Activated CD4-positive, alpha-beta T cell treated with anti-CD3 and anti-CD28 coated beads for 36 hours (primary cell): ENCODE measurements at regions not wholly inside any gene's neighbourhood (a gene's known extent, or its start where the extent isn't known, plus 50 kb on each side); places are given as distances from the start of the nearest gene placed in this dataset.
"Not testable (repeated sequence)": the region's sequence is repeated elsewhere in the genome, so short reads cannot be mapped to it uniquely, and the experiment has no call there.

Experiments used
- ATAC-seq: fragments of 200-7000 bp; cut with Tn5 transposase; one replicate; pipeline ENCODE4 v1.10.0; 2021; ENCODE audit warnings: mild to moderate bottlenecking, moderate library complexity
- CTCF ChIA-PET: fragments of 350-600 bp; sonication (Branson Sonifier 250); formaldehyde crosslinking; loops from one replicate; lab custom pipeline; 2021; ENCODE audit warnings: antibody characterized with exemption; lab: Charles Lee
- POLR2A ChIA-PET: fragments of 350-600 bp; sonication (Branson Sonifier 250); formaldehyde crosslinking; loops from one replicate; lab custom pipeline; 2021; ENCODE audit warnings: antibody characterized with exemption, inconsistent platforms; lab: Charles Lee
- DNase-seq: peaks from one replicate; pipeline ENCODE4 v3.0.0-alpha.2; 2020
- H3K27ac Mint-ChIP-seq: one replicate; pipeline ENCODE4 v1.8.0; 2021; ENCODE audit warnings: mixed read lengths
- H3K27me3 Mint-ChIP-seq: one replicate; pipeline ENCODE4 v1.8.0; 2021; ENCODE audit warnings: mixed read lengths
- H3K36me3 Mint-ChIP-seq: one replicate; pipeline ENCODE4 v1.8.0; 2021; ENCODE audit warnings: low read depth, mixed read lengths
- H3K4me1 Mint-ChIP-seq: one replicate; pipeline ENCODE4 v1.8.0; 2021; ENCODE audit warnings: mixed read lengths
- H3K4me3 Mint-ChIP-seq: one replicate; pipeline ENCODE4 v1.8.0; 2021; ENCODE audit warnings: mild to moderate bottlenecking, moderate library complexity, mixed read lengths
- H3K9me3 Mint-ChIP-seq: one replicate; pipeline ENCODE4 v1.8.0; 2021; ENCODE audit warnings: low read depth, mixed read lengths
- intact Hi-C, 2 experiments: fragments of 100-400 bp; cut with DNase I in 1 of 2; cut with micrococcal nuclease in 1 of 2; formaldehyde crosslinking; loops; one replicate each; pipeline versions ENCODE4 v1.14.2 to v1.15.1; 2022 to 2024; cut with DNase I, micrococcal nuclease

GRCh38 chr10:62496925-62497324 lies 122.8 kb downstream of the ZNF365 start:
- ChIA-PET POLR2A (no interaction called here), CTCF (interaction anchor here (0.6 to 1.4 kb wide), 3 partner anchors 11 to 1632 kb away, joined by 3 to 5 read pairs (median 4); no protein-coding TSS in a partner anchor)
- no peaks in the 10 kb centered on the region for H3K9me3 Mint-ChIP-seq
- no peaks in the 10 kb centered on the region for H3K36me3 Mint-ChIP-seq
- intact Hi-C loops, result loop anchor here in 1 of 2 experiments (10.0 kb wide), 1 partner anchor 658 kb away; no protein-coding TSS in a partner anchor
- no peak overlapping the region for H3K4me3 Mint-ChIP-seq
- peaks cover 4% of the 10 kb centered on the region for H3K27me3 Mint-ChIP-seq
- no peaks in the 10 kb centered on the region for H3K4me1 Mint-ChIP-seq
- ATAC-seq (no peak), DNase-seq (no peak)
- no peak overlapping the region for H3K27ac Mint-ChIP-seq

GRCh38 chr10:62498271-62498670 lies 124.1 kb downstream of the ZNF365 start:
- intact Hi-C loops, result loop anchor here in 1 of 2 experiments (10.0 kb wide), 1 partner anchor 657 kb away; no protein-coding TSS in a partner anchor
- Mint-ChIP-seq H3K4me3 (no peak overlapping the region), H3K27me3 (peaks cover 7% of the 10 kb centered on the region), H3K27ac (no peak overlapping the region), H3K36me3 (no peaks in the 10 kb centered on the region), H3K9me3 (no peaks in the 10 kb centered on the region), H3K4me1 (no peaks in the 10 kb centered on the region)
- ATAC-seq (no peak), DNase-seq (no peak)
- CTCF ChIA-PET, result interaction anchor here (0.9 to 1.4 kb wide), 2 partner anchors 12 to 39 kb away, joined by 3 to 5 read pairs; no protein-coding TSS in a partner anchor
- POLR2A ChIA-PET, result no interaction called here

- H3K9me3 Mint-ChIP-seq, ATAC-seq, H3K27me3 Mint-ChIP-seq, H3K36me3 Mint-ChIP-seq, H3K4me3 Mint-ChIP-seq, DNase-seq, POLR2A ChIA-PET, H3K4me1 Mint-ChIP-seq, H3K27ac Mint-ChIP-seq, CTCF ChIA-PET, intact Hi-C loops: not testable (repeated sequence)
These were observed 125.9 kb downstream of the ZNF365 start for GRCh38 chr10:62500116-62500515.

- DNase-seq (no peak), ATAC-seq (no peak)
- ChIA-PET POLR2A (no interaction called here), CTCF (no interaction called here)
- Mint-ChIP-seq H3K36me3 (no peaks in the 10 kb centered on the region), H3K27ac (no peak overlapping the region), H3K4me3 (no peak overlapping the region), H3K4me1 (no peaks in the 10 kb centered on the region), H3K9me3 (no peaks in the 10 kb centered on the region), H3K27me3 (peaks cover 4% of the 10 kb centered on the region)
- intact Hi-C loops, result no loop called here
These were observed 127.4 kb downstream of the ZNF365 start for GRCh38 chr10:62501547-62501946.

- H3K4me3 Mint-ChIP-seq, result no peak overlapping the region
- H3K27me3 Mint-ChIP-seq, result peaks cover 4% of the 10 kb centered on the region
- intact Hi-C loops, result no loop called here
- POLR2A ChIA-PET, result no interaction called here
- H3K4me1 Mint-ChIP-seq, result no peaks in the 10 kb centered on the region
- H3K9me3 Mint-ChIP-seq, result no peaks in the 10 kb centered on the region
- H3K27ac Mint-ChIP-seq, result no peak overlapping the region
- no peaks in the 10 kb centered on the region for H3K36me3 Mint-ChIP-seq
- ATAC-seq (no peak), DNase-seq (no peak)
- CTCF ChIA-PET, result interaction anchor here (1.5 kb wide), 1 partner anchor 11 kb away, joined by 6 read pairs; no protein-coding TSS in a partner anchor
These were observed 128.9 kb downstream of the ZNF365 start for GRCh38 chr10:62502995-62503613.

- peaks cover 4% of the 10 kb centered on the region for H3K27me3 Mint-ChIP-seq
- ChIA-PET POLR2A (no interaction called here), CTCF (interaction anchor here (0.7 to 1.5 kb wide), 2 partner anchors 10 to 12 kb away, joined by 3 to 6 read pairs; no protein-coding TSS in a partner anchor)
- ATAC-seq, result no peak
- intact Hi-C loops, result no loop called here
- H3K27ac Mint-ChIP-seq, result no peak overlapping the region
- H3K9me3 Mint-ChIP-seq, result no peaks in the 10 kb centered on the region
- H3K4me1 Mint-ChIP-seq, result no peaks in the 10 kb centered on the region
- DNase-seq, result no peak
- H3K4me3 Mint-ChIP-seq, result no peak overlapping the region
- H3K36me3 Mint-ChIP-seq, result no peaks in the 10 kb centered on the region
These were observed 129.7 kb downstream of the ZNF365 start for GRCh38 chr10:62503872-62504271.

- H3K4me3 Mint-ChIP-seq, result no peak overlapping the region
These were observed 132.2 kb downstream of the ZNF365 start for GRCh38 chr10:62506371-62506770.

GRCh38 chr10:62511238-62511637 lies 137.1 kb downstream of the ZNF365 start:
- Mint-ChIP-seq H3K4me1 (peaks cover 2% of the 10 kb centered on the region), H3K36me3 (no peaks in the 10 kb centered on the region), H3K27me3 (peaks cover 5% of the 10 kb centered on the region), H3K27ac (no peak overlapping the region), H3K9me3 (no peaks in the 10 kb centered on the region), H3K4me3 (no peak overlapping the region)
- intact Hi-C loops, result no loop called here
- POLR2A ChIA-PET, result no interaction called here
- DNase-seq (no peak), ATAC-seq (no peak)
- CTCF ChIA-PET, result no interaction called here

More at GRCh38 chr10:62506371-62506770, 132.2 kb downstream of the ZNF365 start:
- POLR2A ChIA-PET, result no interaction called here
- intact Hi-C loops, result no loop called here
- peaks cover 2% of the 10 kb centered on the region for H3K4me1 Mint-ChIP-seq
- peaks cover 3% of the 10 kb centered on the region for H3K27me3 Mint-ChIP-seq
- no peaks in the 10 kb centered on the region for H3K36me3 Mint-ChIP-seq
- CTCF ChIA-PET, result no interaction called here
- no peaks in the 10 kb centered on the region for H3K9me3 Mint-ChIP-seq
- no peak for ATAC-seq
- DNase-seq, result no peak
- H3K27ac Mint-ChIP-seq, result no peak overlapping the region

- H3K4me3 Mint-ChIP-seq, result no peak overlapping the region
- H3K36me3 Mint-ChIP-seq, result no peaks in the 10 kb centered on the region
- ChIA-PET CTCF (no interaction called here), POLR2A (no interaction called here)
- no peaks in the 10 kb centered on the region for H3K9me3 Mint-ChIP-seq
- peaks cover 7% of the 10 kb centered on the region for H3K27me3 Mint-ChIP-seq
- DNase-seq (no peak), ATAC-seq (no peak)
- H3K4me1 Mint-ChIP-seq, result peaks cover 2% of the 10 kb centered on the region
- no peak overlapping the region for H3K27ac Mint-ChIP-seq
- intact Hi-C loops, result no loop called here
These were observed 137.5 kb downstream of the ZNF365 start for GRCh38 chr10:62511656-62512055.

GRCh38 chr10:62512732-62513475 lies 138.7 kb downstream of the ZNF365 start:
- Mint-ChIP-seq H3K27me3 (peaks cover 9% of the 10 kb centered on the region), H3K27ac (no peak overlapping the region), H3K4me3 (no peak overlapping the region), H3K36me3 (no peaks in the 10 kb centered on the region), H3K9me3 (no peaks in the 10 kb centered on the region), H3K4me1 (peaks cover 2% of the 10 kb centered on the region)
- DNase-seq (no peak), ATAC-seq (no peak)
- ChIA-PET CTCF (interaction anchor here (1.1 kb wide), 1 partner anchor 9 kb away, joined by 3 read pairs; no protein-coding TSS in a partner anchor), POLR2A (no interaction called here)
- intact Hi-C loops, result no loop called here

- Mint-ChIP-seq H3K4me3 (no peak overlapping the region), H3K27ac (no peak overlapping the region), H3K27me3 (peaks cover 9% of the 10 kb centered on the region), H3K9me3 (no peaks in the 10 kb centered on the region), H3K36me3 (no peaks in the 10 kb centered on the region), H3K4me1 (peaks cover 2% of the 10 kb centered on the region)
- CTCF ChIA-PET, result interaction anchor here (1.1 to 1.3 kb wide), 2 partner anchors 10 to 20 kb away, joined by 3 to 7 read pairs; no protein-coding TSS in a partner anchor
- ATAC-seq (no peak), DNase-seq (no peak)
- intact Hi-C loops, result no loop called here
- POLR2A ChIA-PET, result no interaction called here
These were observed 140.0 kb downstream of the ZNF365 start for GRCh38 chr10:62514079-62514693.
